Adrenal gland (tissue), 5 donors: ENCODE measurements at regions not wholly inside any gene's neighbourhood (a gene's known extent, or its start where the extent isn't known, plus 50 kb on each side); places are given as distances from the start of the nearest gene placed in this dataset.

Source experiments
- POLR2A ChIP-seq, 2 donors: fragments of 450-650 bp; IDR thresholded peaks; one replicate each; pipeline ENCODE4 v1.6.1; 2017; ENCODE audit warnings: antibody characterized with exemption in 2 of 2, mild to moderate bottlenecking in 2 of 2, moderate library complexity in 1 of 2
- TF ChIP-seq, protein P1 (sequence below), 6 experiments: fragments of 450-650 bp in 4 of 6; fragments of 200-600 bp in 2 of 6; sonication (generic) in 1 of 6; IDR thresholded peaks; 1 replicate in 5 of 6; 2 replicates in 1 of 6; pipeline versions ENCODE4 v1.5.1 to v1.8.0; 2016 to 2021; ENCODE audit warnings: antibody characterized with exemption in 6 of 6, mild to moderate bottlenecking in 2 of 6, moderate library complexity in 1 of 6
- donor health status: DM: no; HTN: no; CAD: no.

- TF ChIP-seq POLR2A (IDR thresholded peaks at IDR 0.05): no peak
- TF ChIP-seq, protein P1, sequence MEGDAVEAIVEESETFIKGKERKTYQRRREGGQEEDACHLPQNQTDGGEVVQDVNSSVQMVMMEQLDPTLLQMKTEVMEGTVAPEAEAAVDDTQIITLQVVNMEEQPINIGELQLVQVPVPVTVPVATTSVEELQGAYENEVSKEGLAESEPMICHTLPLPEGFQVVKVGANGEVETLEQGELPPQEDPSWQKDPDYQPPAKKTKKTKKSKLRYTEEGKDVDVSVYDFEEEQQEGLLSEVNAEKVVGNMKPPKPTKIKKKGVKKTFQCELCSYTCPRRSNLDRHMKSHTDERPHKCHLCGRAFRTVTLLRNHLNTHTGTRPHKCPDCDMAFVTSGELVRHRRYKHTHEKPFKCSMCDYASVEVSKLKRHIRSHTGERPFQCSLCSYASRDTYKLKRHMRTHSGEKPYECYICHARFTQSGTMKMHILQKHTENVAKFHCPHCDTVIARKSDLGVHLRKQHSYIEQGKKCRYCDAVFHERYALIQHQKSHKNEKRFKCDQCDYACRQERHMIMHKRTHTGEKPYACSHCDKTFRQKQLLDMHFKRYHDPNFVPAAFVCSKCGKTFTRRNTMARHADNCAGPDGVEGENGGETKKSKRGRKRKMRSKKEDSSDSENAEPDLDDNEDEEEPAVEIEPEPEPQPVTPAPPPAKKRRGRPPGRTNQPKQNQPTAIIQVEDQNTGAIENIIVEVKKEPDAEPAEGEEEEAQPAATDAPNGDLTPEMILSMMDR (IDR thresholded peaks at IDR 0.05): no peak
Measured at GRCh38 chrY:12271162-12271561, 429.9 kb upstream of the USP9Y start.
